ENCODE measurements at regions not wholly inside any gene's neighbourhood (a gene's known extent, or its start where the extent isn't known, plus 50 kb on each side); places are given as distances from the start of the nearest gene placed in this dataset.

DNA sequence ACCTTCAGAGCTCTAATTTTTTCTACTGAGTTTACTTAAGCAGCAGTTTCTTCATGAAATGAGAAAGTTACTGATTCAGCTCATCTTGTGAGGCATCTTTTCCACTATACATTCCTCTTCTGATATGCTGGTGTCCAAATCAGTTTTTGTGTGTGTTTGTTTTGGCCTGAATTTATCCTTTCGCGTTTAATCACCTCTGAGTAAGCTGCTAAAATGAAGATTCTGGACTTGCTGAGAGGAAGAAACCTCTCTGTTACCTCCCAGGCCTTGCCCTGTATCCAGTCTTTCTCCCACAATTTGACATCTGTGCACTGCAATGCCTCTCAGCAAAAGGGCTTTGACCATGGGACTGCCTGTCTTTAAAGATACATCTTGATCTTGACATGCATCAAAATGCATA lies 536.2 kb upstream of the NRSN1 start:
- H4K20me1 ChIP-seq (ENCODE audit: insufficient read depth, low read length), result no peaks in the 10 kb centered on the region
- ChIA-PET POLR2A (no interaction called here), CTCF (ENCODE audit: low intra/inter-chr PET ratio, low total read pairs) (no interaction called here)
- H2AFZ ChIP-seq (ENCODE audit: low read length), result no peak overlapping the region
- DNase-seq (ENCODE audit: low spot score) (no peak), ATAC-seq (no peak), FAIRE-seq (no peak)
- 15% methylated on average over 2 of the region's 2 CpGs for WGBS (ENCODE audit: low lambda C conversion rate)
- no peaks in the 10 kb centered on the region for H3K27me3 ChIP-seq (ENCODE audit: control insufficient read depth in 1 of 2, insufficient read depth in 2 of 2, low read length in 2 of 2)
- no peak for TF ChIP-seq ZFP36 (IDR thresholded peaks at IDR 0.05; ENCODE audit: borderline replicate concordance, low read depth, low read length, partially characterized antibody)
- no peak for TF ChIP-seq ZNF850 (CRISPR knock-in tag; conservative IDR thresholded peaks at IDR 0.05)
- no peak for TF ChIP-seq FOXJ3 (CRISPR knock-in tag; IDR thresholded peaks at IDR 0.05; ENCODE audit: borderline replicate concordance)
- TF ChIP-seq, protein P1, sequence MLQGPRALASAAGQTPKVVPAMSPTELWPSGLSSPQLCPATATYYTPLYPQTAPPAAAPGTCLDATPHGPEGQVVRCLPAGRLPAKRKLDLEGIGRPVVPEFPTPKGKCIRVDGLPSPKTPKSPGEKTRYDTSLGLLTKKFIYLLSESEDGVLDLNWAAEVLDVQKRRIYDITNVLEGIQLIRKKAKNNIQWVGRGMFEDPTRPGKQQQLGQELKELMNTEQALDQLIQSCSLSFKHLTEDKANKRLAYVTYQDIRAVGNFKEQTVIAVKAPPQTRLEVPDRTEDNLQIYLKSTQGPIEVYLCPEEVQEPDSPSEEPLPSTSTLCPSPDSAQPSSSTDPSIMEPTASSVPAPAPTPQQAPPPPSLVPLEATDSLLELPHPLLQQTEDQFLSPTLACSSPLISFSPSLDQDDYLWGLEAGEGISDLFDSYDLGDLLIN (CRISPR knock-in tag; IDR thresholded peaks at IDR 0.05; ENCODE audit: borderline replicate concordance), result no peak
- TF ChIP-seq SUZ12 (IDR thresholded peaks at IDR 0.05; ENCODE audit: low read depth, low read length), result no peak
- no peak for TF ChIP-seq TBX2 (CRISPR knock-in tag; IDR thresholded peaks at IDR 0.05; ENCODE audit: borderline replicate concordance)
- TF ChIP-seq ZNF577 (CRISPR knock-in tag; IDR thresholded peaks at IDR 0.05; ENCODE audit: borderline replicate concordance, low read depth), result no peak
- TF ChIP-seq SETDB1 (CRISPR knock-in tag; IDR thresholded peaks at IDR 0.05; ENCODE audit: borderline replicate concordance), result no peak
- no peak for TF ChIP-seq MLLT10 (CRISPR knock-in tag; IDR thresholded peaks at IDR 0.05)
- TF ChIP-seq ASH2L (IDR thresholded peaks at IDR 0.05; ENCODE audit: insufficient read length, low read depth, low read length), result no peak
- TF ChIP-seq CHD2 (IDR thresholded peaks at IDR 0.05; ENCODE audit: low read depth, low read length), result no peak
- TF ChIP-seq RFXAP (CRISPR knock-in tag; IDR thresholded peaks at IDR 0.05; ENCODE audit: borderline replicate concordance), result no peak
- TF ChIP-seq, protein P2, sequence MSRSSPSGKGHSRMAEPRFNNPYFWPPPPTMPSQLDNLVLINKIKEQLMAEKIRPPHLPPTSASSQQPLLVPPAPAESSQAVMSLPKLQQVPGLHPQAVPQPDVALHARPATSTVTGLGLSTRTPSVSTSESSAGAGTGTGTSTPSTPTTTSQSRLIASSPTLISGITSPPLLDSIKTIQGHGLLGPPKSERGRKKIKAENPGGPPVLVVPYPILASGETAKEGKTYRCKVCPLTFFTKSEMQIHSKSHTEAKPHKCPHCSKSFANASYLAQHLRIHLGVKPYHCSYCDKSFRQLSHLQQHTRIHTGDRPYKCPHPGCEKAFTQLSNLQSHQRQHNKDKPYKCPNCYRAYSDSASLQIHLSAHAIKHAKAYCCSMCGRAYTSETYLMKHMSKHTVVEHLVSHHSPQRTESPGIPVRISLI (CRISPR knock-in tag; IDR thresholded peaks at IDR 0.05; ENCODE audit: borderline replicate concordance), result no peak
- TF ChIP-seq SALL1 (CRISPR knock-in tag; IDR thresholded peaks at IDR 0.05), result no peak
- peaks cover 6% of the 10 kb centered on the region for H3K4me1 ChIP-seq (ENCODE audit: insufficient read depth, low read length)
- H3K27ac ChIP-seq (ENCODE audit: extremely low read length, insufficient read depth, low read length), result no peak overlapping the region
- no peak overlapping the region for H3K9ac ChIP-seq (ENCODE audit: insufficient read depth, low read depth, low read length)
- intact Hi-C loops (cut with micrococcal nuclease; ENCODE audit: unreplicated experiment), result no loop called here
- in situ Hi-C loops (cut with HindIII; ENCODE audit: extremely low pct_ligation_motif_present, low pct_unique_long_range_greater_than_20kb), result no loop called here
- H3K4me2 ChIP-seq (ENCODE audit: low read depth, low read length), result no peak overlapping the region
- no peaks in the 10 kb centered on the region for H3K36me3 ChIP-seq (replicated peaks in 1 of 2; ENCODE audit: control insufficient read depth in 1 of 2, insufficient read depth in 2 of 2, low read length in 2 of 2)
- no peak overlapping the region for H3K4me3 ChIP-seq (replicated peaks in 1 of 3; ENCODE audit: insufficient read depth in 1 of 3, low read depth in 2 of 3, low read length in 3 of 3)
- no TSS peak for BruUV-seq (replicated peaks)
- no peaks in the 10 kb centered on the region for H3K9me3 ChIP-seq (ENCODE audit: low read length)
- no peaks in the 10 kb centered on the region for H3K79me2 ChIP-seq (ENCODE audit: insufficient read depth, low read length)

Measured in HepG2 (cell line).